ENCODE measurements at regions not wholly inside any gene's neighbourhood (a gene's known extent, or its start where the extent isn't known, plus 50 kb on each side); places are given as distances from the start of the nearest gene placed in this dataset.

DNA sequence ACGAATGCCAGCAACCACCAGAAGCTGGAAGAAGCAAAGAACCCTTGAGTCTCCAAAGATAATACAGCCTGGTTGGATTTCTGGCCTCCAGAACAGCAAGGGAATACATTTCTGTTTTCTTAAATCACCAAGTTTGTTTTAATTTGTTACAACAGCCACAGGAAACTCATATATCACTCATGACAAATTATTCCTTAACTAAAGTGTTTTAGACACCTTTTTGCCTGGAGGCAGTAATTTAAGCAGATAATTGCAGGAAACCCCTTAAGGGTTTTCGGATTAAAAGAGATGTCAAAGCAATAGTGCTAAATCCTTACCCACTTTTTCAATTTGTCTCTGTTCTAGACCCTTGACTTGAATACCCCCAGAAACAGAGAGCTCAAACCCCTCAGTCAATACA, 1050.0 kb downstream of the EPHA7 start:
- no peak for TF ChIP-seq EZH2 (IDR thresholded peaks at IDR 0.05; ENCODE audit: borderline replicate concordance, low read depth, low read length, poor library complexity, severe bottlenecking)
- no peak for TF ChIP-seq CTCF (conservative IDR thresholded peaks at IDR 0.05; ENCODE audit: low read depth, low read length)

All from A673 (cell line).